ENCODE measurements at regions not wholly inside any gene's neighbourhood (a gene's known extent, or its start where the extent isn't known, plus 50 kb on each side); places are given as distances from the start of the nearest gene placed in this dataset.

GRCh38 chr5:159827861-159828260 lies 88.4 kb upstream of the ADRA1B start:
- no peak overlapping the region for H3K27ac Mint-ChIP-seq (ENCODE audit: unreplicated experiment)
- H3K36me3 Mint-ChIP-seq (ENCODE audit: low read depth, unreplicated experiment): no peaks in the 10 kb centered on the region
- H3K9me3 Mint-ChIP-seq (ENCODE audit: unreplicated experiment): no peaks in the 10 kb centered on the region
- TF ChIP-seq CTCF (IDR thresholded peaks at IDR 0.05; ENCODE audit: unreplicated experiment): no peak
- H3K4me3 Mint-ChIP-seq (ENCODE audit: unreplicated experiment): no peak overlapping the region
- peaks cover 1% of the 10 kb centered on the region for H3K27me3 Mint-ChIP-seq (ENCODE audit: unreplicated experiment)
- no peaks in the 10 kb centered on the region for H3K4me1 Mint-ChIP-seq (ENCODE audit: unreplicated experiment)
- DNase-seq (ENCODE audit: low spot score): no peak

DNA sequence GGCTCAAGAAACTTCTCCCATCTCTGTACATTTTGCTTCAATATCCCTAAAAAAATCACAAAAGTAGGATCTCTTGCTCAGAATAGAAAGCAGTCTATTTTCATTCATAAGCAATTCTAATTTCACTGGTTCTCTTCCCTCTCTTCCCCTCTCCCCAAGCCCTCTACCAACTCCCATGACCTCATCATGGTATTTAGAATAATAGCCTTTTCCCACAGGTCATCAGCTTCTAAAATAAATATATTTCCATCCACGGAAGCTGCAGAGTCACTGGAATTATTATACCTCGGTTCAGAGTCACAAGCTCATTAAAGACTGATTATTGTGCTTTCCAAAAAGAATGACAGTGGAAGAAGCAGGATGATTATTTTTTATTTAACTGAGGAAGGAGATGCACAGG lies 84.2 kb upstream of the ADRA1B start:
- Mint-ChIP-seq H3K27me3 (ENCODE audit: unreplicated experiment) (peaks cover 1% of the 10 kb centered on the region), H3K4me1 (ENCODE audit: unreplicated experiment) (peaks cover 6% of the 10 kb centered on the region), H3K36me3 (ENCODE audit: low read depth, unreplicated experiment) (no peaks in the 10 kb centered on the region), H3K4me3 (ENCODE audit: unreplicated experiment) (no peak overlapping the region), H3K9me3 (ENCODE audit: unreplicated experiment) (no peaks in the 10 kb centered on the region), H3K27ac (ENCODE audit: unreplicated experiment) (no peak overlapping the region)
- no peak for DNase-seq (ENCODE audit: low spot score)
- no peak for TF ChIP-seq CTCF (IDR thresholded peaks at IDR 0.05; ENCODE audit: unreplicated experiment)

GRCh38 chr5:159833088-159833487 lies 83.2 kb upstream of the ADRA1B start:
- H3K27ac Mint-ChIP-seq (ENCODE audit: unreplicated experiment): no peak overlapping the region
- no peak for DNase-seq (ENCODE audit: low spot score)
- no peaks in the 10 kb centered on the region for H3K36me3 Mint-ChIP-seq (ENCODE audit: low read depth, unreplicated experiment)
- no peak for TF ChIP-seq CTCF (IDR thresholded peaks at IDR 0.05; ENCODE audit: unreplicated experiment)
- no peaks in the 10 kb centered on the region for H3K27me3 Mint-ChIP-seq (ENCODE audit: unreplicated experiment)
- peaks cover 6% of the 10 kb centered on the region for H3K4me1 Mint-ChIP-seq (ENCODE audit: unreplicated experiment)
- H3K9me3 Mint-ChIP-seq (ENCODE audit: unreplicated experiment): no peaks in the 10 kb centered on the region
- no peak overlapping the region for H3K4me3 Mint-ChIP-seq (ENCODE audit: unreplicated experiment)

GRCh38 chr5:159833846-159834245 lies 82.4 kb upstream of the ADRA1B start:
- DNase-seq (ENCODE audit: low spot score): no peak
- Mint-ChIP-seq H3K4me1 (ENCODE audit: unreplicated experiment) (peaks cover 6% of the 10 kb centered on the region), H3K36me3 (ENCODE audit: low read depth, unreplicated experiment) (no peaks in the 10 kb centered on the region), H3K27ac (ENCODE audit: unreplicated experiment) (no peak overlapping the region), H3K9me3 (ENCODE audit: unreplicated experiment) (no peaks in the 10 kb centered on the region), H3K27me3 (ENCODE audit: unreplicated experiment) (no peaks in the 10 kb centered on the region), H3K4me3 (ENCODE audit: unreplicated experiment) (no peak overlapping the region)
- no peak for TF ChIP-seq CTCF (IDR thresholded peaks at IDR 0.05; ENCODE audit: unreplicated experiment)

GRCh38 chr5:159835548-159835947 lies 80.7 kb upstream of the ADRA1B start:
- H3K4me1 Mint-ChIP-seq (ENCODE audit: unreplicated experiment): peaks cover 6% of the 10 kb centered on the region
- no peaks in the 10 kb centered on the region for H3K27me3 Mint-ChIP-seq (ENCODE audit: unreplicated experiment)
- DNase-seq (ENCODE audit: low spot score): no peak
- no peak for TF ChIP-seq CTCF (IDR thresholded peaks at IDR 0.05; ENCODE audit: unreplicated experiment)
- H3K4me3 Mint-ChIP-seq (ENCODE audit: unreplicated experiment): no peak overlapping the region
- no peak overlapping the region for H3K27ac Mint-ChIP-seq (ENCODE audit: unreplicated experiment)
- no peaks in the 10 kb centered on the region for H3K36me3 Mint-ChIP-seq (ENCODE audit: low read depth, unreplicated experiment)
- no peaks in the 10 kb centered on the region for H3K9me3 Mint-ChIP-seq (ENCODE audit: unreplicated experiment)
